ENCODE measurements at regions not wholly inside any gene's neighbourhood (a gene's known extent, or its start where the extent isn't known, plus 50 kb on each side); places are given as distances from the start of the nearest gene placed in this dataset.

- TF ChIP-seq CTCF (IDR thresholded peaks at IDR 0.05; ENCODE audit: insufficient read depth, low read length) (no peak), SPI1 (IDR thresholded peaks at IDR 0.05; ENCODE audit: borderline replicate concordance, low read depth) (no peak), GABPA (IDR thresholded peaks at IDR 0.05; ENCODE audit: low read depth) (no peak), POLR2AphosphoS5 (IDR thresholded peaks at IDR 0.05; ENCODE audit: low read depth) (no peak)
Observed at GRCh38 chr12:107330831-107331431, 237.6 kb upstream of the CRY1 start.

Measured in HL-60 (cell line).